Fibroblast of pulmonary artery (primary cell): ENCODE measurements at regions not wholly inside any gene's neighbourhood (a gene's known extent, or its start where the extent isn't known, plus 50 kb on each side); places are given as distances from the start of the nearest gene placed in this dataset.

Experiments
- DNase-seq: peaks from one replicate; pipeline ENCODE4 v3.0.0-alpha.2; 2010; ENCODE audit warnings: low read depth
- H3K4me3 ChIP-seq: replicated peaks from 2 replicates; pipeline ENCODE4 v1.5.1; 2011; ENCODE audit warnings: low read depth, mild to moderate bottlenecking, control low read depth, low read length, moderate library complexity
- TF ChIP-seq, protein P1 (sequence below): IDR thresholded peaks from 2 replicates; pipeline ENCODE4 v1.5.1; 2011; ENCODE audit warnings: mild to moderate bottlenecking, control low read depth, low read length, inconsistent platforms; ENCODE audit errors: missing control alignments

DNA sequence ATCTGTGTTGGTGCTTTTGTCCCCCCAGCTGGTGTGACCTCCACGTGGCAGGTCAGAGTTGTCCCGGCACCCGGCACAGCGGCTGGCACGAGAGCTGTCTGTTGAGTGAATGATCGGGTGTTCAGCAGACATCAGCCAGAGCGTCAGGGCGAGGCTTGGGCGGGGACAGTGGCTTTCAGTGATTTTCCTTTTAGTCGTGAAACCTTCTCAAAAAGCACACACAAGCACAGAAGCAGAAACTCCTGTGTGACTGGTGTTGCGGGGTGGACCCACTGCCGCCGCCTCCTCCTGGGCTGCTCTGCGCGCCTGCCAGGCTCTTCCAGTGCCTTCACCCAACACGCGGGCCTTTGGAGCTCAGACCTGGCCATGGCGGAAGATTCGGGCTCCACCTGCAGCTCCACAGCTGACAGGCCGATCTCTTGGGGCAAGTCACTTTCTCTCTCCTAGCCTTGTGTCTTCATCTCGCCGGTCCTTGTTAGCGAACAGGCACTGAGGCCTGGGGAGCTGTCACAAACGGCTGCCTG is 51.4 kb upstream of the HGFAC start:
- H3K4me3 ChIP-seq = no peak overlapping the region
- no peak for DNase-seq
- TF ChIP-seq, protein P1, sequence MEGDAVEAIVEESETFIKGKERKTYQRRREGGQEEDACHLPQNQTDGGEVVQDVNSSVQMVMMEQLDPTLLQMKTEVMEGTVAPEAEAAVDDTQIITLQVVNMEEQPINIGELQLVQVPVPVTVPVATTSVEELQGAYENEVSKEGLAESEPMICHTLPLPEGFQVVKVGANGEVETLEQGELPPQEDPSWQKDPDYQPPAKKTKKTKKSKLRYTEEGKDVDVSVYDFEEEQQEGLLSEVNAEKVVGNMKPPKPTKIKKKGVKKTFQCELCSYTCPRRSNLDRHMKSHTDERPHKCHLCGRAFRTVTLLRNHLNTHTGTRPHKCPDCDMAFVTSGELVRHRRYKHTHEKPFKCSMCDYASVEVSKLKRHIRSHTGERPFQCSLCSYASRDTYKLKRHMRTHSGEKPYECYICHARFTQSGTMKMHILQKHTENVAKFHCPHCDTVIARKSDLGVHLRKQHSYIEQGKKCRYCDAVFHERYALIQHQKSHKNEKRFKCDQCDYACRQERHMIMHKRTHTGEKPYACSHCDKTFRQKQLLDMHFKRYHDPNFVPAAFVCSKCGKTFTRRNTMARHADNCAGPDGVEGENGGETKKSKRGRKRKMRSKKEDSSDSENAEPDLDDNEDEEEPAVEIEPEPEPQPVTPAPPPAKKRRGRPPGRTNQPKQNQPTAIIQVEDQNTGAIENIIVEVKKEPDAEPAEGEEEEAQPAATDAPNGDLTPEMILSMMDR = no peak

DNA sequence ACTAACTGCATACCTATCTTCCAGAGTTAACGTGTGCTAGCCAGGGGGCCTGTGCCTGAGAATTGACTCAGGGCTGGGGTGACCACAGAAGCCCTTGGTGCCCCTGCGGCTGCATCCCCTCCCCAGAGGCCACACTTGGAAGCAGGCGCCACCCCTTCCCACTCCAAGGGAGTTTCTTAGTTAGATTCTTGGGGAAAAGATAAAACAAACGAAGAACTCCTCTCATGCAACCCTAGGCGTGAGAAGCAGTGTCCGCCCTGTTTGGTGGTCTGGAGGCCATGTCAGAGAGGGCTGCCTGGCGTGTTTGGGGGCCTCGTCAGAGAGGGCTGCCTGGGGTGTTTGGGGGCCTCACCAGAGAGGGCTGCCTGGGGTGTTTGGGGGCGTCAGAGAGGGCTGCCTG is 50.3 kb upstream of the HGFAC start:
- DNase-seq = no peak
- H3K4me3 ChIP-seq = no peak overlapping the region
- TF ChIP-seq, protein P1 = no peak
